ENCODE measurements at regions not wholly inside any gene's neighbourhood (a gene's known extent, or its start where the extent isn't known, plus 50 kb on each side); places are given as distances from the start of the nearest gene placed in this dataset.

DNA sequence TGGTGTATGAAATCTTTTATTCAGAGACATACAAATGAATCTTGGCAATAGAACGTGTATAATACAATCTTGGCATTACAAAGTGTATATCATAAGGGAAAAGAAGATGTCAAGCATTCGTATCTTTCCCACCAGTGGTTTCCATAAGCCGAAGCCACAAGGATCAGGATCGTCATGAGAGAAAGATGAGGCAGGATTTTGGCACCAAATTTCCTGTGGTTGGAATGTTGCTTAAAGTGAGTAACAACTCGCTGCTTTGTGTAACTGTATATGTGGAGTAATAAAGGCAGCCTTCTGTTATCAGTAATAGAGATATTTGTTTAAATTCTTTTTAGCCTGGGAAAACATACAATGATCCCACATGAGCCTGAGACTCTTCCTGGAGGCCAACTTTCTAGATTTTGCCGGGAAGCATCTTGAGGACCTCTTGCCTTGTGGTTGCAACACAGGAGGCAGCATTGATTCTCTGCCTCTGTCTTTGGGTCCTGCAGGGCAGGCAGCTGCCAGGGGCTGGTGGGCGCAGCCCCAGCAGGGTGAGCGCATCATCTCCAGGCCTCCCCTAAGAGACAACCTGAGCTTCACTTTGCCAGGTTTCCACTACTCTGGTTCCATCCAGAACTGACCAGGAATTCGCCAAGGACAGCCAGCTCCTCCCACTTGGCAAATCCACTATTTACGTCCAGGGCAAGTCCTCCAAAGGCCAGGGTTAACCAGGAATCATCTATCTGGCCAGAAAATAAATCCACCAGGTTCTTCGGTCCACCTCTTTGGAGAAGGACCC, 230.9 kb upstream of the SULF2 start:
- TF ChIP-seq, protein P1, sequence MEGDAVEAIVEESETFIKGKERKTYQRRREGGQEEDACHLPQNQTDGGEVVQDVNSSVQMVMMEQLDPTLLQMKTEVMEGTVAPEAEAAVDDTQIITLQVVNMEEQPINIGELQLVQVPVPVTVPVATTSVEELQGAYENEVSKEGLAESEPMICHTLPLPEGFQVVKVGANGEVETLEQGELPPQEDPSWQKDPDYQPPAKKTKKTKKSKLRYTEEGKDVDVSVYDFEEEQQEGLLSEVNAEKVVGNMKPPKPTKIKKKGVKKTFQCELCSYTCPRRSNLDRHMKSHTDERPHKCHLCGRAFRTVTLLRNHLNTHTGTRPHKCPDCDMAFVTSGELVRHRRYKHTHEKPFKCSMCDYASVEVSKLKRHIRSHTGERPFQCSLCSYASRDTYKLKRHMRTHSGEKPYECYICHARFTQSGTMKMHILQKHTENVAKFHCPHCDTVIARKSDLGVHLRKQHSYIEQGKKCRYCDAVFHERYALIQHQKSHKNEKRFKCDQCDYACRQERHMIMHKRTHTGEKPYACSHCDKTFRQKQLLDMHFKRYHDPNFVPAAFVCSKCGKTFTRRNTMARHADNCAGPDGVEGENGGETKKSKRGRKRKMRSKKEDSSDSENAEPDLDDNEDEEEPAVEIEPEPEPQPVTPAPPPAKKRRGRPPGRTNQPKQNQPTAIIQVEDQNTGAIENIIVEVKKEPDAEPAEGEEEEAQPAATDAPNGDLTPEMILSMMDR (IDR thresholded peaks at IDR 0.05; ENCODE audit: extremely low read depth, low read depth, low read length), result no peak
- Histone ChIP-seq H3K4me3 (ENCODE audit: insufficient read depth, low read length) (no peak overlapping the region), H3K9me3 (ENCODE audit: low read depth, low read length) (peaks cover 5% of the 10 kb centered on the region), H2AFZ (ENCODE audit: low read length) (no peak overlapping the region), H3K27ac (ENCODE audit: low read depth, low read length) (peak overlapping the region; percentile 87), H4K20me1 (ENCODE audit: insufficient read depth, low read length) (no peaks in the 10 kb centered on the region), H3K36me3 (ENCODE audit: insufficient read depth, low read length) (no peaks in the 10 kb centered on the region), H3K4me2 (ENCODE audit: insufficient read depth, low read length) (peak overlapping the region; percentile 63), H3K4me1 (ENCODE audit: insufficient read depth, low read length) (peaks cover 51% of the 10 kb centered on the region), H3K79me2 (ENCODE audit: insufficient read depth, low read length) (no peaks in the 10 kb centered on the region), H3K27me3 (ENCODE audit: insufficient read depth, low read length) (no peaks in the 10 kb centered on the region)
- peak; percentile 90 for DNase-seq (ENCODE audit: insufficient read length, low spot score, missing footprints)

DNA sequence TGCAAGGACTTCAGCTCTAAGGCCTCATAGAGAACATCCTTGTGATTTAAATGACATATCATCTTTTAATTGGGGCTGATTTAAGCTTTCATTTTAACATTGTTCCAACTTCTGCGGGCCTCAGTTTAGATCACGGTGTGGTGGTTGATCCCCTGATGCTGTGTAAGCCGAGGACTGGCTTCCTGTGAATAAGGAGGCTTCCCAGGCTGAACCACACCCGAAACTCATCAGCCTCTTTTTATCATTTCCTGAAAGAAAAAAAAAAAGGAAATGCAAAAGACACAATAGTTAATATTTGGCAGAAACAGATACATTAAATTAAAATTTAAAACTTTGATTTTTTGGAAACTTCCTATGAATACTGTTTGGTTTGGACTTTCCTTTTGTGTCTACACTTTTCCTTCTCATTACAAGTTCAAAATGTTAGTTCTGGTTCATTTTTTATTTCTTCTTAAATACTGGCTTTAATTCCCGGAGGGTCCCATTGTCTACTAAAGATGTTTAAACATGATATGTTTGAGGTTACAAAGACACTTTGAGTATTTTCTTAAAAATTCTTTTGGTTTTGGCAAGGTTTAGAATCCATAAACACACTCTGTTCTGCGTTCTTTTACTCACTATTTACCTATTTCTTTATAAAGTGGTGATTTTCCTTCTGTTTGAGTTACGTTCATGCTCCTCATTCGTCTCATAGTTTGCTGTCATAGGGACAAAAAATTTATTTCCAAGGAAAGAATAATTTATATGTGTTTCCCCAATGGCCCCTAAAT, 230.0 kb upstream of the SULF2 start:
- no peak overlapping the region for H3K4me3 ChIP-seq (ENCODE audit: insufficient read depth, low read length)
- H2AFZ ChIP-seq (ENCODE audit: low read length), result no peak overlapping the region
- H3K4me2 ChIP-seq (ENCODE audit: insufficient read depth, low read length), result peak overlapping the region; percentile 63
- H4K20me1 ChIP-seq (ENCODE audit: insufficient read depth, low read length), result no peaks in the 10 kb centered on the region
- peaks cover 12% of the 10 kb centered on the region for H3K9me3 ChIP-seq (ENCODE audit: low read depth, low read length)
- peaks cover 51% of the 10 kb centered on the region for H3K4me1 ChIP-seq (ENCODE audit: insufficient read depth, low read length)
- H3K27ac ChIP-seq (ENCODE audit: low read depth, low read length), result peak overlapping the region; percentile 87
- H3K27me3 ChIP-seq (ENCODE audit: insufficient read depth, low read length), result no peaks in the 10 kb centered on the region
- H3K36me3 ChIP-seq (ENCODE audit: insufficient read depth, low read length), result no peaks in the 10 kb centered on the region
- H3K79me2 ChIP-seq (ENCODE audit: insufficient read depth, low read length), result no peaks in the 10 kb centered on the region
- DNase-seq (ENCODE audit: insufficient read length, low spot score, missing footprints), result no peak
- TF ChIP-seq, protein P1 (IDR thresholded peaks at IDR 0.05; ENCODE audit: extremely low read depth, low read depth, low read length), result no peak

DNA sequence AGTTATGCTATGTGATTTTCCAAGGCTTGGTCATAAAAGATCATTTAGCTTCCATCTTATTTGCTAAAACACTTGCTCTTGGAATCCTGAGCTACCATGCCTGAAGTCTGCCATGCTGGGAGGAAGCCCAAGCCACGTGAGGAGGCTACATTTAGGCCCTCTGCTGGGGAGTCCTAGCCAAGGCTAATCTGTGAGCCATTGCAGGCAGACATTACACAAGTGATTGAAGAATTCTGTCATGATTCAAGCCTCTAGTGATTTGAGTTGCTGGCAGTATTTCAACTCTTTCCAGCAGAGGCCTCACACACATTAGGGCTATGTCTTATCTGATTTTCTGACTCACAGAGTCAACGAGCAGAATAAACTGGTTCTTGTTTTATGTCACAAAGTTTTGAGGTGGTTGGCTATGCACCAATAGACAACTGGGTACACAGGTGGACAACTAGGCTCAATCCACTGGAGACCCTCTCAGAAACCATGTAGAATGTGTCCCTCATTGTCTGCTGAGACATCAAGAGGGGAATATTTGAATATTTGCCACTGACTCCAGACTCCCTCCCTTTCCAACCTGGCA, 227.2 kb upstream of the SULF2 start:
- H3K4me3 ChIP-seq (ENCODE audit: insufficient read depth, low read length), result no peak overlapping the region
- no peaks in the 10 kb centered on the region for H4K20me1 ChIP-seq (ENCODE audit: insufficient read depth, low read length)
- DNase-seq (ENCODE audit: insufficient read length, low spot score, missing footprints), result peak; percentile 93
- no peak overlapping the region for H3K4me2 ChIP-seq (ENCODE audit: insufficient read depth, low read length)
- H3K79me2 ChIP-seq (ENCODE audit: insufficient read depth, low read length), result no peaks in the 10 kb centered on the region
- no peaks in the 10 kb centered on the region for H3K27me3 ChIP-seq (ENCODE audit: insufficient read depth, low read length)
- H3K4me1 ChIP-seq (ENCODE audit: insufficient read depth, low read length), result peaks cover 46% of the 10 kb centered on the region
- no peak overlapping the region for H2AFZ ChIP-seq (ENCODE audit: low read length)
- TF ChIP-seq, protein P1 (IDR thresholded peaks at IDR 0.05; ENCODE audit: extremely low read depth, low read depth, low read length), result peak; percentile 65
- H3K27ac ChIP-seq (ENCODE audit: low read depth, low read length), result peak overlapping the region; percentile 42
- H3K9me3 ChIP-seq (ENCODE audit: low read depth, low read length), result peaks cover 12% of the 10 kb centered on the region
- H3K36me3 ChIP-seq (ENCODE audit: insufficient read depth, low read length), result no peaks in the 10 kb centered on the region

DNA sequence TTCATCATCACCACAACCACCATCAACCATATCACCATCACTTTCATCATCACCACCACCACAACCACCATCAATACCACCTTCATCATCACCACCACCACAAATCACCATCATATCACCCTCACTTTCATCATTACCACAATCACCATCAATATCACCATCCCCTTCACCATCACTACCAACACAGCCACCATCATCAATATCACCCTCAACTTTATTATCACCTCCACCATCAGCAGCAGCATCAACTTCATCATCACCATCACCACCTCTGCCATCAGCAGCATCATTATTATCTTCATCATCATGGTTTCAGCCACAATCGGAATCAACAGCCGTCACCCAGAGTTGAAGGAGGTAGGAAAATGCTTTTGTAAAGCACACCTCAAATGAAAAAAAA, 225.7 kb upstream of the SULF2 start:
- H3K4me2 ChIP-seq (ENCODE audit: insufficient read depth, low read length), result no peak overlapping the region
- H2AFZ ChIP-seq (ENCODE audit: low read length), result no peak overlapping the region
- no peak overlapping the region for H3K4me3 ChIP-seq (ENCODE audit: insufficient read depth, low read length)
- no peaks in the 10 kb centered on the region for H3K27me3 ChIP-seq (ENCODE audit: insufficient read depth, low read length)
- DNase-seq (ENCODE audit: insufficient read length, low spot score, missing footprints), result no peak
- H3K36me3 ChIP-seq (ENCODE audit: insufficient read depth, low read length), result no peaks in the 10 kb centered on the region
- TF ChIP-seq, protein P1 (IDR thresholded peaks at IDR 0.05; ENCODE audit: extremely low read depth, low read depth, low read length), result no peak
- H3K27ac ChIP-seq (ENCODE audit: low read depth, low read length), result no peak overlapping the region
- no peaks in the 10 kb centered on the region for H4K20me1 ChIP-seq (ENCODE audit: insufficient read depth, low read length)
- H3K4me1 ChIP-seq (ENCODE audit: insufficient read depth, low read length), result peaks cover 43% of the 10 kb centered on the region
- H3K9me3 ChIP-seq (ENCODE audit: low read depth, low read length), result peaks cover 12% of the 10 kb centered on the region
- no peaks in the 10 kb centered on the region for H3K79me2 ChIP-seq (ENCODE audit: insufficient read depth, low read length)

Measured in osteoblast (primary cell).